HepG2 (cell line): ENCODE measurements at regions not wholly inside any gene's neighbourhood (a gene's known extent, or its start where the extent isn't known, plus 50 kb on each side); places are given as distances from the start of the nearest gene placed in this dataset.

Source experiments
- ATAC-seq: fragments of 200-7000 bp; cut with Tn5 transposase; 3 replicates; pipeline ENCODE4 v1.9.1; 2020; ENCODE audit warnings: mild to moderate bottlenecking, moderate library complexity
- BruUV-seq: library from RNA; stranded (reverse); fragments of 400-500 nt; replicated peaks from 2 replicates; lab custom pipeline; 2021; lab: Mats Ljungman, UMichigan
- CTCF ChIA-PET: fragments of 300-600 bp; formaldehyde crosslinking; extraction: SDS; loops from one replicate; lab custom pipeline; 2021; ENCODE audit warnings: low total read pairs, inconsistent platforms, low intra/inter-chr PET ratio; lab: Yijun Ruan, JAX
- POLR2A ChIA-PET: fragments of 350-600 bp; sonication (Branson Sonifier 250); formaldehyde crosslinking; loops from one replicate; lab custom pipeline; 2020; ENCODE audit warnings: antibody characterized with exemption, inconsistent platforms; lab: Yijun Ruan, JAX
- DNase-seq: peaks from one replicate; pipeline ENCODE4 v3.0.0-alpha.2; 2015; ENCODE audit warnings: low spot score
- FAIRE-seq: peaks from 3 replicates; lab custom pipeline; 2011; peaks lifted over from hg19 to GRCh38; lab: Jason Lieb, UNC
- H2AFZ ChIP-seq: one replicate; pipeline ENCODE4 v1.6.1; 2011; ENCODE audit warnings: low read length, inconsistent platforms
- H3K27ac ChIP-seq: fragments of 300-600 bp; 3 replicates; pipeline ENCODE4 v1.8.0; 2011; ENCODE audit warnings: mixed run types, mild to moderate bottlenecking, mixed read lengths, low read length, inconsistent platforms; ENCODE audit not compliant: insufficient read depth; ENCODE audit errors: extremely low read length
- H3K27me3 ChIP-seq, 2 experiments: fragments of 200-600 bp in 1 of 2; 2 replicates in 1 of 2; 3 replicates in 1 of 2; pipeline versions ENCODE4 v1.6.0 to v1.8.0; 2011; ENCODE audit warnings: low read length in 2 of 2, mild to moderate bottlenecking in 2 of 2, moderate library complexity in 2 of 2, inconsistent platforms in 1 of 2; ENCODE audit not compliant: insufficient read depth in 2 of 2, control insufficient read depth in 1 of 2
- H3K36me3 ChIP-seq, 2 experiments: fragments of 200-600 bp in 1 of 2; replicated peaks in 1 of 2; 2 replicates in 1 of 2; 3 replicates in 1 of 2; pipeline versions ENCODE4 v1.5.1 to v1.8.0; 2011; ENCODE audit warnings: low read length in 2 of 2, inconsistent platforms in 1 of 2; ENCODE audit not compliant: insufficient read depth in 2 of 2, control insufficient read depth in 1 of 2
- H3K4me1 ChIP-seq: 2 replicates; pipeline ENCODE4 v1.5.1; 2012; ENCODE audit warnings: low read length, inconsistent platforms; ENCODE audit not compliant: insufficient read depth
- H3K4me2 ChIP-seq: 2 replicates; pipeline ENCODE4 v1.6.0; 2011; ENCODE audit warnings: low read depth, low read length, inconsistent platforms
- H3K4me3 ChIP-seq, 3 experiments: fragments of 200-600 bp in 1 of 3; sonication (generic), shearing (Covaris generic) in 1 of 3; replicated peaks in 1 of 3; 2 replicates each; pipeline ENCODE4 v1.5.1; 2011 to 2016; ENCODE audit warnings: low read length in 3 of 3, inconsistent platforms in 2 of 3, low read depth in 2 of 3, mild to moderate bottlenecking in 2 of 3, control low read depth in 1 of 3, mixed read lengths in 1 of 3; ENCODE audit not compliant: insufficient read depth in 1 of 3
- H3K79me2 ChIP-seq: one replicate; pipeline ENCODE4 v1.6.1; 2011; ENCODE audit warnings: low read length, inconsistent platforms; ENCODE audit not compliant: insufficient read depth
- H3K9ac ChIP-seq: 2 replicates; pipeline ENCODE4 v1.6.0; 2011; ENCODE audit warnings: mild to moderate bottlenecking, low read depth, low read length, inconsistent platforms; ENCODE audit not compliant: insufficient read depth
- H3K9me3 ChIP-seq: 2 replicates; pipeline ENCODE4 v1.5.1; 2012; ENCODE audit warnings: mild to moderate bottlenecking, low read length
- H4K20me1 ChIP-seq: 2 replicates; pipeline ENCODE4 v1.6.0; 2011; ENCODE audit warnings: inconsistent platforms, mild to moderate bottlenecking, low read length, moderate library complexity; ENCODE audit not compliant: insufficient read depth
- ARNT2 ChIP-seq: sonication (generic); formaldehyde crosslinking; IDR thresholded peaks from 2 replicates; pipeline ENCODE4 v1.8.0; 2022; ENCODE audit warnings: mild to moderate bottlenecking, low read depth, missing genetic modification reagents, moderate library complexity
- BCLAF1 ChIP-seq: fragments of 450-650 bp; IDR thresholded peaks from 2 replicates; pipeline ENCODE4 v1.6.1; 2017; ENCODE audit warnings: mild to moderate bottlenecking
- FOXK2 ChIP-seq: fragments of 450-650 bp; IDR thresholded peaks from 2 replicates; pipeline ENCODE4 v1.6.1; 2016
- KDM1A ChIP-seq: IDR thresholded peaks from 2 replicates; pipeline ENCODE4 v1.6.1; 2016; ENCODE audit warnings: missing compliant biosample characterization
- RARG ChIP-seq: sonication (generic); formaldehyde crosslinking; IDR thresholded peaks from 2 replicates; pipeline ENCODE4 v1.4.0; 2020; ENCODE audit warnings: low read depth, mild to moderate bottlenecking, missing genetic modification reagents
- RNF2 ChIP-seq: fragments of 450-650 bp; conservative IDR thresholded peaks from 2 replicates; pipeline ENCODE4 v1.6.1; 2016; ENCODE audit warnings: low read depth
- TSC22D2 ChIP-seq: sonication (generic); formaldehyde crosslinking; IDR thresholded peaks from 2 replicates; pipeline ENCODE4 v1.5.1; 2020; ENCODE audit warnings: missing genetic modification reagents, mild to moderate bottlenecking, borderline replicate concordance
- UBTF ChIP-seq: sonication (generic); formaldehyde crosslinking; IDR thresholded peaks from 2 replicates; pipeline ENCODE4 v1.4.0; 2020; ENCODE audit warnings: mild to moderate bottlenecking, missing genetic modification reagents
- ZNF282 ChIP-seq: fragments of 450-650 bp; IDR thresholded peaks from 2 replicates; pipeline ENCODE4 v1.6.1; 2018; ENCODE audit not compliant: partially characterized antibody
- ZNF362 ChIP-seq: sonication (generic); formaldehyde crosslinking; IDR thresholded peaks from 2 replicates; pipeline ENCODE4 v1.4.0; 2020; ENCODE audit warnings: missing genetic modification reagents, mild to moderate bottlenecking, borderline replicate concordance
- ZNF546 ChIP-seq: sonication (generic); formaldehyde crosslinking; conservative IDR thresholded peaks from 2 replicates; pipeline ENCODE4 v1.8.1; 2023; ENCODE audit warnings: mild to moderate bottlenecking, missing genetic modification reagents
- ZNF598 ChIP-seq: sonication (generic); formaldehyde crosslinking; IDR thresholded peaks from 2 replicates; pipeline ENCODE4 v1.5.1; 2020; ENCODE audit warnings: mild to moderate bottlenecking, missing genetic modification reagents, borderline replicate concordance
- ZNF605 ChIP-seq: sonication (generic); formaldehyde crosslinking; IDR thresholded peaks from 2 replicates; pipeline ENCODE4 v1.8.0; 2022; ENCODE audit warnings: mild to moderate bottlenecking, missing genetic modification reagents
- ZNF782 ChIP-seq: sonication (generic); formaldehyde crosslinking; IDR thresholded peaks from 2 replicates; pipeline ENCODE4 v1.4.0; 2020; ENCODE audit warnings: missing genetic modification reagents, mild to moderate bottlenecking, borderline replicate concordance
- WGBS: methylation state at CpG from one replicate; pipeline ENCODE4 v1.1.6; 2017; ENCODE audit warnings: low lambda C conversion rate; 5-methylcytosine and 5-hydroxymethylcytosine counted together
- in situ Hi-C: cut with HindIII; loops from 2 replicates; pipeline ENCODE4 v1.10.0; 2017; ENCODE audit warnings: low pct_unique_long_range_greater_than_20kb; ENCODE audit not compliant: extremely low pct_ligation_motif_present
- intact Hi-C: fragments of 100-400 bp; cut with micrococcal nuclease; formaldehyde crosslinking; loops from one replicate; pipeline ENCODE4 v1.10.0; 2022; ENCODE audit not compliant: unreplicated experiment
- TF ChIP-seq, protein P1 (sequence below): sonication (generic); formaldehyde crosslinking; IDR thresholded peaks from 2 replicates; pipeline ENCODE4 v1.5.0; 2020; ENCODE audit warnings: mild to moderate bottlenecking, missing genetic modification reagents
- TF ChIP-seq, protein P2 (sequence below): conservative IDR thresholded peaks from 2 replicates; pipeline ENCODE4 v1.6.1; 2018; ENCODE audit warnings: missing genetic modification reagents

DNA sequence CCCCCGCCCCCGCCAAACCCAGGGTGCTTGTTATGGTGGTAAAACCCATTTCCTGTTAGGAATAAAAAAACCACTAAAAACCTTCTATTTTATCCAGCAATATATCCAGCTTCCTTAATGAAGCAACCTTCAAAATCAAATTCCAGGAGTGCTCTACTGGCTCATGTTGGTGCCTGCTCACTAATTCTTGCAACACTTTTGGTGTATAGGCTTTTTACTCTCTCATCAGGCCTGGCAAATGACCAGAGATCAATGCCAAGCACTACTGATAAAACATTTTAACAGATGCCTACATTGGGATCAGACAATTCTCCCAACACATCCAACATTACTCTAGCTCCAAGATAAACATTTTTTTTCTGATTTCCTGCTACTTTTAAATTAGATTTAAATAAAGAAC, 312.4 kb downstream of the KCNJ3 start:
- ChIA-PET POLR2A (no interaction called here), CTCF (no interaction called here)
- Histone ChIP-seq H3K4me3 (no peak overlapping the region), H3K9ac (no peak overlapping the region), H3K27me3 (no peaks in the 10 kb centered on the region), H3K36me3 (no peaks in the 10 kb centered on the region), H3K79me2 (no peaks in the 10 kb centered on the region), H3K4me1 (no peaks in the 10 kb centered on the region), H4K20me1 (no peaks in the 10 kb centered on the region), H2AFZ (no peak overlapping the region), H3K9me3 (no peaks in the 10 kb centered on the region), H3K27ac (no peak overlapping the region), H3K4me2 (no peak overlapping the region)
- TF ChIP-seq, protein P1, sequence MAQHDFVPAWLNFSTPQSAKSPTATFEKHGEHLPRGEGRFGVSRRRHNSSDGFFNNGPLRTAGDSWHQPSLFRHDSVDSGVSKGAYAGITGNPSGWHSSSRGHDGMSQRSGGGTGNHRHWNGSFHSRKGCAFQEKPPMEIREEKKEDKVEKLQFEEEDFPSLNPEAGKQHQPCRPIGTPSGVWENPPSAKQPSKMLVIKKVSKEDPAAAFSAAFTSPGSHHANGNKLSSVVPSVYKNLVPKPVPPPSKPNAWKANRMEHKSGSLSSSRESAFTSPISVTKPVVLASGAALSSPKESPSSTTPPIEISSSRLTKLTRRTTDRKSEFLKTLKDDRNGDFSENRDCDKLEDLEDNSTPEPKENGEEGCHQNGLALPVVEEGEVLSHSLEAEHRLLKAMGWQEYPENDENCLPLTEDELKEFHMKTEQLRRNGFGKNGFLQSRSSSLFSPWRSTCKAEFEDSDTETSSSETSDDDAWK (CRISPR knock-in tag): no peak
- TF ChIP-seq RARG (CRISPR knock-in tag): no peak
- TF ChIP-seq ARNT2 (CRISPR knock-in tag): no peak
- no peak for TF ChIP-seq RNF2
- no peak for TF ChIP-seq ZNF362 (CRISPR knock-in tag)
- TF ChIP-seq FOXK2: no peak
- TF ChIP-seq UBTF (CRISPR knock-in tag): no peak
- no peak for TF ChIP-seq ZNF282
- no peak for TF ChIP-seq KDM1A
- no peak for TF ChIP-seq BCLAF1
- TF ChIP-seq ZNF546: no peak
- TF ChIP-seq TSC22D2 (CRISPR knock-in tag): no peak
- TF ChIP-seq ZNF598 (CRISPR knock-in tag): no peak
- TF ChIP-seq ZNF782 (CRISPR knock-in tag): no peak
- no peak for TF ChIP-seq ZNF605 (CRISPR knock-in tag)
- TF ChIP-seq, protein P2, sequence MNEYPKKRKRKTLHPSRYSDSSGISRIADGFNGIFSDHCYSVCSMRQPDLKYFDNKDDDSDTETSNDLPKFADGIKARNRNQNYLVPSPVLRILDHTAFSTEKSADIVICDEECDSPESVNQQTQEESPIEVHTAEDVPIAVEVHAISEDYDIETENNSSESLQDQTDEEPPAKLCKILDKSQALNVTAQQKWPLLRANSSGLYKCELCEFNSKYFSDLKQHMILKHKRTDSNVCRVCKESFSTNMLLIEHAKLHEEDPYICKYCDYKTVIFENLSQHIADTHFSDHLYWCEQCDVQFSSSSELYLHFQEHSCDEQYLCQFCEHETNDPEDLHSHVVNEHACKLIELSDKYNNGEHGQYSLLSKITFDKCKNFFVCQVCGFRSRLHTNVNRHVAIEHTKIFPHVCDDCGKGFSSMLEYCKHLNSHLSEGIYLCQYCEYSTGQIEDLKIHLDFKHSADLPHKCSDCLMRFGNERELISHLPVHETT (CRISPR knock-in tag): no peak
- in situ Hi-C loops: no loop called here
- intact Hi-C loops: no loop called here
- ATAC-seq: no peak
- FAIRE-seq: no peak
- WGBS: 3% methylated on average over 2 of the region's 2 CpGs
- BruUV-seq: no TSS peak
- no peak for DNase-seq
